HUDEP-2 (cell line): ENCODE measurements at regions not wholly inside any gene's neighbourhood (a gene's known extent, or its start where the extent isn't known, plus 50 kb on each side); places are given as distances from the start of the nearest gene placed in this dataset.
A peak's percentile ranks its signal among the peaks of the same experiment; 100 is the strongest.
"Not testable (repeated sequence)": the region's sequence is repeated elsewhere in the genome, so short reads cannot be mapped to it uniquely, and the experiment has no call there.

Experiments used
- DNase-seq, 76 experiments: peaks; one replicate each; lab custom pipeline; 2025; ENCODE audit not compliant: unreplicated experiment in 76 of 76; lab: John Stamatoyannopoulos, UW

DNA sequence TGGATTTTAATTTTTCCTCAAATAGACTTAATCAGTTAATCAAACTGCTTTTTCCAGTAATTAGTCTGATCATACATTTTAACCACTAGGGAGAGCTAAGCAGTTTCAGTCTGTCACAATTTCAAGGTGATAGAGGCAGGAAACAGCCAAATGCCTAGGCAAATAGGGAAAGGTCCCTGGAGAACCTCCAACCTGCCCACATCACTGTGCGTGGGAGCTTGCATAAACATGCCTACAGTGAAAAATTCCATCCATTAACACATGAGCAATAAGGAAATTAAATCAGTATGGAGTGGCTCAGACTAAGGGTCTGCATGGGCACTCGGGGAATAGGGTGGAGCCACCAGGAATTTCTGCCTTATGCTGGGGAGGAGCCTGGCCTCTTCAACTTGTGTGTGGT, 74.6 kb downstream of the AASDHPPT start:
- no peak for DNase-seq

- DNase-seq, result no peak
Observed at GRCh38 chr11:106152824-106153223, 75.4 kb downstream of the AASDHPPT start.

DNA sequence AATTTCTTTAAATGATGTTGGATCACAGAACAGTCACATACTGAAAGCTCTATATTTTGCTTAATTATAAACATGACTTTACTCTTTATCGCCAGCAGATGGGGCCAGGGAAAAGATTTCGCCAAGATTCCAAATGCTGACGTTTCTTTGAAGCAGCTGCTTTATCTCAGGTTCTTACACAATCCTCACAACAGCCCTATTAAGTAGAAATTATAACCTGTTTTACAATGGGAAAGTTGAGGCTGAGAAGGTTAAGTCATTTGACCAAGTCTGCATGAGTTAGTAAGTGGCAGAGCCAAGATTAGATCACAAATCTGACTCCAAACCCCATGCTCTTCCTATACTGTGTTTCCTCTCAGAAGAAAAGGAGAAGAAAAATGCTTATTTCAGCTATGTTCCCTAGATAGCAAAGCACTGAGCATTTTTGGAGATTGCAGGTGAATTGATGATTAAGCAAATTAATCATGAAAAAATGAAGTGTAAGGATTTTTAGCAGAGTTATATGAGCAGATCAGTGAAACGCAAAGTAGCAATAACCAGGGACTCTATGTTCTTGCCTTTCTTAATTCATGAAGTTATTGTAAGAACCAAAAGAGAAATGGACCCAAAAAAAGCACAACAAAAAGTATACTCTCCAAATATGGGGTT, 79.0 kb downstream of the AASDHPPT start:
- peak in 4 of 76 experiments; percentile 2 to 9 (median 4) for DNase-seq

DNA sequence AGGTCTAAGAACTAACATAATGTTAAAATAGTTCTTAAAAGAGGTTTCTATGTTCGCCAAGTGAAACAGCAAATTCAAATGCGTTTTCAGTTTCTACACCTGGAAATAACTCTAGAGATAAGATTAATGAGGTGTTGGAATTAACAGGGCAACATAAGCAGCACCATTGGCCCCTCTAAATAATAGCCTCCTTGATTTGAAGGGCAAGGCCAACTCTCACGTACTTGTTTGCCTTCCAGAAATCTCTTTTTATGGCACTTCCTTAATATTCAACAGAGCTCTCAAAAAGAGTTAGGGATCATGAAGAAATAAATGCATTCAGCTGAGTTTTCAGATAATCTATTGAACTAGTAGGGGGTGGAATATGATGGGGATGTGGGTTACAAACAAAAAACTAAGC, 80.9 kb downstream of the AASDHPPT start:
- DNase-seq, result no peak

GRCh38 chr11:106159836-106160235, 82.4 kb downstream of the AASDHPPT start:
- no peak for DNase-seq

DNA sequence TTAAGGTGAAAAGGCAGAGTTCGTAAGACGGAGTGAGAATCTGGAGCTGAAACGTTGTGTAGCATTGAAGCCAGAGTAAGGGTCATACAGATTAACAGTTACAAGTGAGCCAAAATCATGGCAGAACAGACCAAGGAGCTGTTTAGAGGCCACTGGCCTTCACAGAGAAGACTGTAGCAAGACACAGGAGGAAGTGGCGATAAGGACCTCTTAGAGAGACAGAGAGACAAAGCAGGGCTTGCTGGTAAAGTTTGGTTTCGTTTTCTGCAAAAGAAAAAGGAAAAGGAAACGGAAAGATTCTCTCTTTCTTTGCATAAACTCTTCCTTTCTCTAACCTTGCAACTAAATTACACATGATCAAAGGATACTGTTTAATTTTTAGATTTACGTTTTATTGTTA, 83.0 kb downstream of the AASDHPPT start:
- DNase-seq, result peak in 4 of 76 experiments; percentile 1 to 15 (median 10)

DNA sequence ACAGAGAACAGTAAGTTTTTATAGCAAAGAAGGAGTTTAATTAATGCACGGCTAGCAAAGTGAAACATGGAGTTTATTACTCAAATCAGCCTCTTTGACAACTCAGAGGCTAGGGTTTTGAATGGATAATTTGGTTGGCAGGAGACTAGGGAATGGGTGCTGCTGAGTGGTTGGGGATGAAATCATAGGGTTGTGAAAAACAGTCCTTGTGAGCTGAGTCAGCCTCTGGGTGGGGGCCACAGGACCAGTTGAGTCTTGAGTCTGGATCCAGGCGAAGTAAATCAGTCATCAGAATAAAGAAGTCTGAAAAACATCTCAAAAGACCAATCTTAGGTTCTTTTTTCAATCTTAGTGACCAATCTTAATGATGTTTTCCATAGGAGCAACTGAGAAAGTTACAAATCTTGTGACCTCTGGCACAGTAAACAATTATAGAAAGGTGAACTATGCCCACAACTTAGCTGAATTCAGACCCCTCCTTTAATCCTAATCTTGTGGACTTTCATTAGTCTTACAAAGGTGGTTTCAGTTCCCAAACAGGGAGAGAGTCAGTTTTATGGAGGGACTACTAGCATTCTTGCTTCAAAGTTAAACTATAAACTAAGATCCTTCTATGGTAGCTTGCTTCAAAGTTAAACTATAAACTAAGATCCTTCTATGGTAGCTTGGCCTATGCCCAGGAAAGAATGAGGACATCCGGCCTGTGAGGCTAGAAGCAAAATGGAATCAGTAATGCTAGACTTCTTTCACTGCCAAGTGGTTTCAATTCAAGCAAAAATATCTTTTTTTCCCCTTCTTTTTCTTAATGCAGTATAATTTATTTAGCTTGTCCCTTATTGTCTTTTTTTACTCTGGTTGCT, 84.5 kb downstream of the AASDHPPT start:
- no peak for DNase-seq

DNA sequence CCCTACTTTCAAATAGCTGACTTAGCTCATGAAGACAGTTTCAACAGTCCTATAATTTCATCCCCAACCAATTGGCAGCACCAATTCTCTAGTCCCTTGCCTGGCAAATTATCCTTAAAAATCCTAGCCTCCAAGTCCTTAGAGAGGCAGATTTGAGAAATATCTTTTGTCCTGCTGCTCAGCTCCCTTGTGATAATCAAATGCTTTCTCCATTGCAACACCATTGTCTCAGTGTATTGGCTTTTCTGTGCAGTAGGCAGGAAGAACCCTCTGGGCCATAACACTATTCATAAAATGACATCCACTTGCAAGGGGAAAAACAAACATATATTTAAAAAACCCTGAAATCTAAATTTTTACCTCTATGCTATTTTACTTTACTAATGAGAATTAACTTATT, 89.6 kb downstream of the AASDHPPT start:
- no peak for DNase-seq

DNA sequence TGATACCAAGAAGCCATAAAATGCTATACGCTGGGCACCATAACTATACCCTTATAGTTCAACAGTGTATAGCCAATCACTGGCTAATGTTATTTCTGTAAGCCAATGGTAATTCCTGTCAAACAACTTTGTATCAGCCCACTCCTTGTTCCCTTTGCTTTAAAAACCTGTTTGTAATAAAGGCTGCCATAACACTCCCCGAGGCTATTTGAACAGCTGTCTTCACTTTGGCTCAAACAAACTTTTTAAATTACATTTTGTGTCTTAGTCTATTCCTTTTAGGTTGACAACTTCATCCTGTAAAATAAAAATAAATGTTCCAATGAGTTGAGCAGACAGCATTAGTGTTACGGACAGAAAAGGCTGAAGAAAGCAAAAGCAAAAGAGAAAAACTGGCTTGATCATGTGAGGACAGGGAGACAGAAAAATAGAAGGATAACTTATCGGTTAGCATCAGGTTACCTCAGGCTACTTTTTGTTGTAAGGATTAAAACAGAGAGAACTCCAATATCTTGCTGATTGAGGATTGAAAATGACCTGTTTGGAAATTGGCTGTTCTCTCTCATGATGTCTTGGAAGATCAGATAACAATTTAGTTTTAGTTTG, 95.0 kb downstream of the AASDHPPT start:
- DNase-seq, result no peak

- DNase-seq, result no peak
Observed at GRCh38 chr11:106173291-106173690, 95.8 kb downstream of the AASDHPPT start.

DNA sequence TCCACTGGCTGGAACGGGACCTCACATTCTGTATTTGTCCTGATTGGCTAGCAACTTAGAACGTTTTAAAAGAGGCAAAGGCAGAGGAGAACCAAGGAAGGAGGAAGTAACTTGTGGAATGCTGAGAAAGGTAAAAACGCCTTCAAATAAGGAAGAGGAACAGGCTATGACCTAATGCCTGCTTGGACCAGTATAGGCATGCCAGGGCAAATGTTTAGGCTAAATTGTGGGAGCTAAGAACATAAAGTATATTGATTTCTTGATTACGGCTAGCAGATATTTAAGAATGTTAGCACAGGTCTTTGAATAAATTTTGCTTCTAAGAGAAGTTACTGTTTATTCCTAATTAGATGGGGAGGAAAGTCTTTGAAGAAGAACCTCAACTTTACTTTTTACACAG, 96.5 kb downstream of the AASDHPPT start:
- DNase-seq, result not testable (repeated sequence)

DNA sequence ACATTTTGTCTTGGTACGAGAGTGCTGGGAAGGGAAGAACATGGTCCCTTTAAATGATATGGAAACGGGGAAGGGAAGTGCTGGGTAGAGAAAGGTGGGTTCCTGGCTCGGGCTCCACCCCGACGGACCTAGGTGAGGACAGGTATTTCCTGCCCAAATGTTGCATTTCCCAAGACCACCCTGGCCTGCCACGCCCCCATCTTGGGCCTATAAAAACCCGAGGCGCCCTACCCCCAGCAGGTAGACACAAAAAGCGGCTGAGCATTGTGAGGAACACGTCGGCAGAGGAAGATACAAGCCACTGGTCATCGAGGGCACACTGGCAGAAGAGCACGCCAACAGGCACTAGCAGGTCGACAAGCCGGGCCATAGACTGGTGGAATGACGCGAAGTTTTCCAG, 99.4 kb downstream of the AASDHPPT start:
- DNase-seq, result no peak

DNA sequence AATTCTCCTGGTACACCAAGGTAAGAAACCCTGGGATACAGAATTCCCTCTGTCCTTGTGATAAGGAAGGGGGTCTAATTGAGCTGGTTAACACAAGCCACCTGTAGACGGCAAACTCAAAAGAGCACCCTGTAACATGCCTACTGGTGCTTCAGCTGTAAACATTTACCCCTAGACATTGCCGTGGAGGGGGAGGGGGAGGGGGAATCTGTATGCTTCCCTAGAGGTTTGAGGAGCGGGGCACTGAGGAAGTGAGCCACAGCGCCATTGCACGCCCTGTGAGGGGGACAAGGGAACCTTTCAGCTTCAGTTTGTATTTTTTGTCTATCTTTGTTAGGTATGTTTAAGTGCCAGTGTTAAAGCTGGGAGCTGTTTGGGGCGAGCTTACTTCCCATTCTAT, 99.8 kb downstream of the AASDHPPT start:
- no peak for DNase-seq

GRCh38 chr11:106178361-106178760, 100.9 kb downstream of the AASDHPPT start:
- no peak for DNase-seq

DNA sequence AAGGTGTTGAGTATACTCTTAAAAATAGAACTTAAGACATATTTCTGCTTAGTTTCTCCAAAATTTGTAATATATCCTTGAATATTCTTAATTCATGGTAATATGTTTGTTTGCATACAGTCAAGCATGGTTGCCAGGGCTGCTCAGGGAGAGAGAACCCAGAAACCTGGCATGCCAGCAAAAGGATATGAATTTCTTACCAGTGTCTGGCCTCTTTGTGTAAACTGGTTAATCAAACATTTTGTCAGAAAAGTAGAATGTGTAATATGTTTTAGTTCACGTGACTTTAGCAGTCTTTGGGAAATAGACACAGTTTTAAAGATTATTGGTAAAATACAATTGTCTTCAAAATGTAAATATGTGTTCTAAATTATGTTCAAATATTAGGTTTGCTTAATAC, 101.6 kb downstream of the AASDHPPT start:
- DNase-seq, result no peak

- peak in 4 of 76 experiments; percentile 15 to 45 (median 24) for DNase-seq
Observed at GRCh38 chr11:106186630-106187029, 109.2 kb downstream of the AASDHPPT start.

DNA sequence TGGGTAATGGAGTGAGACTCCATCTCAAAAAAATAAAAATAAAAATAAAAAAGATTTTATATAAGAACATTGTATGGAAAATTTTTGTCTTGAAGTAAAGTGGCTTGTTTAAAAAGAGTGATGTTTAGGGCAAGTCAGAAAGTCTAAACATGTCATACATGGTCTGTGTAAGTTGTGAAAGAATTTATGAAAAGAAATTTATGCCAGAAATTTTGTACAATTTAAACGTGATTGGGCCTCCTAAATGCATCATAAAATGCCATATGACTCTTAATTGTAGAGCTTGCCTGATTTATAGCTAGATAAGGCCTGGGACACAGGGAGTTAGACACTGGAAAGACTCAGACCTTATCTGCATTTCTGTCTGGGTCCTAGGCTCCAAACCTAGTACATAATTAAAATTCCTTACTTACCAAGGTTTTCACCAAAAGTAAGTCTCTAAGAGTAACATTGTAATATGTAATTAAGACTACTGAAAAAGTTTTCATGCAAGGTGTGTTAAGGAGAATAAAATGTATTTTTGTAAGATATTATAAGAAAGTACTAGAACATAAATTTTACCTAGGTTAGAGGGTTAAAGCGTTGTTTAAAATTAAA, 110.5 kb downstream of the AASDHPPT start:
- no peak for DNase-seq

DNA sequence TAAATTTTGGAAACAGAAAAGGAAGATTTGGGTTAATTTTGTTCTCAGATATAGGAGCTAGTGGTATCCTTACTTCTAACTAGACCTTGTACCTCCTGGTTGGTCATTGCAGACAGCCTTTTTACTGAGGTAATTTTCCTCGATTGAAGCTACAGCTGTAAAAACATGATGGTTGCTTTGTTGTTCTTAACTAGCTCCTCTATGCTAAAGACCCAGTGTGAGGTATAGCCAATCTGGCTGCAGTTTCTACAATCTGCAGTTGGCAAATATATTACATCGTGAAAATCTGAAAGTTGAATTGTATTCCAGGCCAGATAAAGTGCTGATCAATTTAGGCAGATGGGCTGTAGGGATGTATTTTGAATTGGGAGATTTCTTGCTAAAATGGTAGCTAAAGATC, 116.5 kb downstream of the AASDHPPT start:
- DNase-seq, result no peak

DNA sequence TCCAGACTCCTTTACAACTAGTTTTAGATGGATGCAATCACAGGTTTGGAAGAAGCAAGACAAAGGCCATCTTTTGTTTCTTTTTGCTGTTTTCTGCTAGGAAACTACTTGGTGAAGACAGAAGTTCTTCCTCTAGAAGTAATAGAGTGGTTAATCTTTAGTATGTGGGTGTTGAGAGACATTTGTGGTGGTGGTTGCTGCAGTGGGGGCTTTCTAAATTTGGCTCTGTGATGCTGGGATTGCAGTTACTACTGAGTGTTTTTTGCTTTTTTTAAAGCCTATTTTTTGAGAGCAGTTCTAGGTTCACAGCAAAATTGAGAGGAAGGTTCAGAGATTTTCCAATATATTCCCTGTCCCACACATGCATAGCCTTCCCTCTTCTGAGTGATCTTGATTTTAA, 120.0 kb downstream of the AASDHPPT start:
- no peak for DNase-seq

DNA sequence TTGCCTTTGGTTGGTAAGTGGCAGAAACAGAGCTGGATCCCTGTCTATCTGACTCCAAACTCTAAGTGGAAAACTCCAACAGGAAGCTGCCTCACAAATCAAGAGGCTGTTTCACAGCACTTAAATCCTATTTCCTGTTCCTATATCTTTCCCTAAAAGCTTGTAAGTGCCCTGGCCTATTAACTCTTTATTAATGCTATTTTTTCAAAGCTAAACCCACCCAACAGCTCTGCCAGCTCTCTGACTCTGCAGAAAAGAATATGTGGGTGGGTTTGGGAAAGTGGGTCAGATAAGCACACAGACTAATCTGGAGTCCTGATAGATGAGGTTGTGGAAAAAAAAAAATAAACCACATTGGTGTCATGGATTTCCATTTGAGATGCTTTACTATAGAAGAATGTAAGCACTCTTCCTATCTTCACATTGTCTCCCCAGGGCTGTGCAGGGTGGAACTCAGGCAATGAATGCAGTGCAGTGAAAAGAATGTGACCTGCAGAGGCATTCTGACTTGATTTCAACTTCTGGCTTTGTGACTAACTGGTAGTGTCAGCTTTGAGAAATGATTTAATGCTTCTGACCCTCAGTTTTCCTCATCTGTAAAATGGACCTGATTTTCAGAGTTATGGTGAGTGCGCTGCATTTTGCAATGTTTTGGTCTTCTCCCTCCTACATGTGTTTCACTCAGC, 125.6 kb downstream of the AASDHPPT start:
- DNase-seq, result no peak

DNA sequence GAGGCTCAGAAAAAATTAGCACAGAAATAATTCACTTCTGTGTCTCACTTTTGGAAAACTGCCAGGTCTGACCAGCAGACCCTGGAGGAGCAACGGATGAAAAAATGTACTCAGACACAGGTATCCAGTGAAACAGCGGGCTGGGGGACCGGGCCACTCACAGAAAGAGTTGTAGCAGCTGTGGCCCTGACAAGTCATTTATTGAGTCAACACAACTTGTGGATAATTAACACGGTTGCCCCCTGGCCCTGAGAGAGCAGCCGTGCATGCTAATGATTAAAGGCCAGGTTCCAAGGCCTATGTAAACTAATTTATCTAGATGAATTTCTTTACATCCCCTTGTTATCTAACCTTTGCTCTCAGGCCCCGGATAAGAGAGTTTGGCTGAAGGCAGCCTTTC, 131.3 kb downstream of the AASDHPPT start:
- DNase-seq, result no peak
